IMR-90 (cell line): ENCODE measurements at regions not wholly inside any gene's neighbourhood (a gene's known extent, or its start where the extent isn't known, plus 50 kb on each side); places are given as distances from the start of the nearest gene placed in this dataset.

ENCODE experiments used
- ATAC-seq: fragments of 200-7000 bp; cut with Tn5 transposase; 2 replicates; pipeline ENCODE4 v1.9.1; 2020; ENCODE audit warnings: low read depth, mild to moderate bottlenecking, moderate library complexity
- BruUV-seq: library from RNA; stranded (reverse); fragments of 400-500 nt; replicated peaks from 2 replicates; lab custom pipeline; 2021; lab: Mats Ljungman, UMichigan
- CTCF ChIA-PET: fragments of 300-600 bp; formaldehyde crosslinking; extraction: SDS; loops from one replicate; lab custom pipeline; 2021; ENCODE audit warnings: antibody characterized with exemption; lab: Yijun Ruan, JAX
- POLR2A ChIA-PET: fragments of 300-600 bp; sonication (Branson Sonifier 250); formaldehyde crosslinking; loops from one replicate; lab custom pipeline; 2022; ENCODE audit warnings: antibody characterized with exemption; ENCODE audit not compliant: unreplicated experiment; lab: Charles Lee
- DNase-seq: peaks from one replicate; pipeline ENCODE4 v3.0.0; 2013
- H2AFZ ChIP-seq: replicated peaks from 2 replicates; pipeline ENCODE3; 2013; ENCODE audit warnings: low read length, mild to moderate bottlenecking; ENCODE audit not compliant: poor library complexity
- H2AK5ac ChIP-seq: 2 replicates; pipeline ENCODE4 v1.6.1; 2013; ENCODE audit warnings: low read depth, low read length, inconsistent platforms
- H2AK9ac ChIP-seq: replicated peaks from 2 replicates; pipeline ENCODE3; 2013; ENCODE audit warnings: mild to moderate bottlenecking, low read depth, low read length, moderate library complexity; ENCODE audit not compliant: poor library complexity
- H2BK120ac ChIP-seq: 2 replicates; pipeline ENCODE4 v1.6.1; 2013; ENCODE audit warnings: low read depth, low read length, inconsistent platforms
- H2BK15ac ChIP-seq: 3 replicates; pipeline ENCODE4 v1.6.1; 2013; ENCODE audit warnings: low read depth, low read length, inconsistent platforms
- H2BK20ac ChIP-seq: 2 replicates; pipeline ENCODE4 v1.6.1; 2013; ENCODE audit warnings: low read depth, mild to moderate bottlenecking, inconsistent platforms, low read length, moderate library complexity
- H2BK5ac ChIP-seq: 2 replicates; pipeline ENCODE4 v1.6.1; 2013; ENCODE audit warnings: mild to moderate bottlenecking, low read depth, low read length, inconsistent platforms; ENCODE audit not compliant: poor library complexity, severe bottlenecking
- H3K14ac ChIP-seq: replicated peaks from 2 replicates; pipeline ENCODE4 v1.6.1; 2013; ENCODE audit warnings: low read depth, low read length, inconsistent platforms
- H3K18ac ChIP-seq: 2 replicates; pipeline ENCODE4 v1.6.1; 2013; ENCODE audit warnings: low read depth, low read length, control low read depth
- H3K23ac ChIP-seq: 2 replicates; pipeline ENCODE4 v1.6.1; 2013; ENCODE audit warnings: low read depth, low read length, inconsistent platforms
- H3K27ac ChIP-seq: 2 replicates; pipeline ENCODE4 v1.5.1; 2013; ENCODE audit warnings: mild to moderate bottlenecking, control low read depth, low read length; ENCODE audit not compliant: insufficient read depth
- H3K27me3 ChIP-seq: 2 replicates; pipeline ENCODE4 v1.6.1; 2013; ENCODE audit warnings: low read length; ENCODE audit not compliant: control insufficient read depth, insufficient read depth
- H3K36me3 ChIP-seq: 2 replicates; pipeline ENCODE4 v1.6.1; 2013; ENCODE audit warnings: low read length, mixed read lengths; ENCODE audit not compliant: control insufficient read depth, insufficient read depth
- H3K4ac ChIP-seq: 2 replicates; pipeline ENCODE4 v1.6.1; 2013; ENCODE audit warnings: low read depth, low read length, inconsistent platforms
- H3K4me1 ChIP-seq: 2 replicates; pipeline ENCODE4 v1.6.1; 2013; ENCODE audit warnings: low read length, mixed read lengths; ENCODE audit not compliant: control insufficient read depth, insufficient read depth
- H3K4me2 ChIP-seq: 2 replicates; pipeline ENCODE4 v1.6.1; 2013; ENCODE audit warnings: low read depth, mild to moderate bottlenecking, control low read depth, low read length, moderate library complexity
- H3K4me3 ChIP-seq: 2 replicates; pipeline ENCODE4 v1.5.1; 2013; ENCODE audit warnings: low read depth, mild to moderate bottlenecking, control low read depth, low read length, moderate library complexity; ENCODE audit not compliant: insufficient read depth
- H3K56ac ChIP-seq: 2 replicates; pipeline ENCODE4 v1.6.1; 2013; ENCODE audit warnings: low read length, inconsistent platforms; ENCODE audit not compliant: insufficient read depth; ENCODE audit errors: extremely low read depth
- H3K79me1 ChIP-seq, 2 experiments: 2 replicates each; pipeline ENCODE4 v1.6.1; 2013; ENCODE audit warnings: low read length in 2 of 2, inconsistent platforms in 1 of 2, low read depth in 1 of 2
- H3K9ac ChIP-seq: 2 replicates; pipeline ENCODE4 v1.6.1; 2013; ENCODE audit warnings: low read depth, low read length, control low read depth
- H3K9me1 ChIP-seq: 2 replicates; pipeline ENCODE4 v1.6.1; 2013; ENCODE audit warnings: low read length, inconsistent platforms; ENCODE audit not compliant: insufficient read depth
- H3K9me3 ChIP-seq: 2 replicates; pipeline ENCODE4 v1.6.1; 2013; ENCODE audit warnings: low read length; ENCODE audit not compliant: control insufficient read depth, insufficient read depth
- H4K20me1 ChIP-seq: 2 replicates; pipeline ENCODE4 v1.6.1; 2013; ENCODE audit warnings: low read length, inconsistent platforms; ENCODE audit not compliant: insufficient read depth
- H4K5ac ChIP-seq: 2 replicates; pipeline ENCODE4 v1.6.1; 2013; ENCODE audit warnings: mild to moderate bottlenecking, low read depth, low read length, control low read depth
- H4K8ac ChIP-seq, 2 experiments: 2 replicates each; pipeline ENCODE4 v1.6.1; 2013; ENCODE audit warnings: low read depth in 2 of 2, low read length in 2 of 2, control low read depth in 1 of 2, inconsistent platforms in 1 of 2
- H4K91ac ChIP-seq: 2 replicates; pipeline ENCODE4 v1.6.1; 2013; ENCODE audit warnings: low read depth, low read length, inconsistent platforms; ENCODE audit not compliant: insufficient read depth
- CTCF ChIP-seq: conservative IDR thresholded peaks from 2 replicates; pipeline ENCODE4 v1.5.1; 2012; ENCODE audit warnings: mild to moderate bottlenecking, low read depth, low read length, improper control_type of control experiment
- MAZ ChIP-seq: IDR thresholded peaks from 2 replicates; pipeline ENCODE4 v1.6.1; 2012; ENCODE audit warnings: low read depth, mild to moderate bottlenecking, low read length, improper control_type of control experiment, moderate library complexity, borderline replicate concordance
- MXI1 ChIP-seq: IDR thresholded peaks from 2 replicates; pipeline ENCODE4 v1.6.1; 2012; ENCODE audit warnings: low read depth, mild to moderate bottlenecking, low read length, moderate library complexity, borderline replicate concordance
- RCOR1 ChIP-seq: IDR thresholded peaks from 2 replicates; pipeline ENCODE4 v1.6.1; 2012; ENCODE audit warnings: mild to moderate bottlenecking, low read length, improper control_type of control experiment; ENCODE audit not compliant: insufficient replicate concordance
- USF2 ChIP-seq: fragments of 150-350 bp; IDR thresholded peaks from 2 replicates; pipeline ENCODE4 v1.6.1; 2017; ENCODE audit warnings: mild to moderate bottlenecking, antibody characterized with exemption, low read length, low read depth
- WGBS, 2 experiments: methylation state at CpG; one replicate each; pipeline versions ENCODE4 v1.1.5 to v1.1.7; 2013; ENCODE audit warnings: missing lambda C conversion rate in 2 of 2; ENCODE audit not compliant: insufficient read length in 1 of 2; ENCODE audit errors: extremely low coverage in 2 of 2; 5-methylcytosine and 5-hydroxymethylcytosine counted together
- dilution Hi-C: fragments of 300-500 bp; cut with HindIII; formaldehyde crosslinking; loops from one replicate; pipeline ENCODE4 v1.14.3; 2018; ENCODE audit warnings: low sequenced_read_pairs; ENCODE audit not compliant: unreplicated experiment
- in situ Hi-C: fragments of 300-500 bp; cut with MboI; formaldehyde crosslinking; loops from 3 replicates; pipeline ENCODE4 v1.14.3; 2019; ENCODE audit warnings: low sequenced_read_pairs, inconsistent platforms, mixed read lengths
- intact Hi-C: fragments of 100-400 bp; cut with micrococcal nuclease; formaldehyde crosslinking; loops from 2 replicates; pipeline ENCODE4 v1.10.0; 2022

GRCh38 chr1:55522353-55522903, 307.3 kb upstream of the USP24 start:
- peaks cover 11% of the 10 kb centered on the region for H3K9me1 ChIP-seq

More at GRCh38 chr1:55522353-55522903, 307.3 kb upstream of the USP24 start:
- H4K8ac ChIP-seq = no peak overlapping the region; a peak in 1 of 4 replicates
- H2AFZ ChIP-seq = no peak overlapping the region
- intact Hi-C loops = no loop called here
- H3K23ac ChIP-seq = no peak overlapping the region
- H3K18ac ChIP-seq = peak overlapping the region; percentile 2; the same call in 1 of the 2 replicates
- no peak overlapping the region for H3K4me3 ChIP-seq
- H3K9me3 ChIP-seq = no peaks in the 10 kb centered on the region
- no peaks in the 10 kb centered on the region for H3K36me3 ChIP-seq
- H3K56ac ChIP-seq = no peak overlapping the region; the same call in 1 of the 2 replicates
- H4K20me1 ChIP-seq = no peaks in the 10 kb centered on the region
- peaks cover 19% of the 10 kb centered on the region for H3K4me1 ChIP-seq
- ATAC-seq (no peak), DNase-seq (no peak)
- peak overlapping the region; percentile 96 for H2BK20ac ChIP-seq
- dilution Hi-C loops = no loop called here
- peak overlapping the region; percentile 72 for H2AK5ac ChIP-seq
- H3K79me1 ChIP-seq = no peaks in the 10 kb centered on the region
- H3K27me3 ChIP-seq = no peaks in the 10 kb centered on the region
- POLR2A ChIA-PET = no interaction called here
- CTCF ChIA-PET = no interaction called here
- H2AK9ac ChIP-seq = no peak overlapping the region
- H2BK5ac ChIP-seq = no peak overlapping the region
- H3K4ac ChIP-seq = peak overlapping the region; percentile 49
- no peak overlapping the region; the same call in 1 of the 2 replicates for H4K5ac ChIP-seq
- in situ Hi-C loops = loop anchor here (25.0 kb wide), 1 partner anchor 1290 kb away; the partner anchor contains the start of gene FYB2
- peak overlapping the region; percentile 38 for H2BK120ac ChIP-seq
- H2BK15ac ChIP-seq = peak overlapping the region; percentile 91; the same call in 2 of the 3 replicates
- no peak overlapping the region for H3K9ac ChIP-seq
- H4K91ac ChIP-seq = peak overlapping the region; percentile 59; the same call in 1 of the 2 replicates
- no peak overlapping the region for H3K27ac ChIP-seq
- H3K4me2 ChIP-seq = no peak overlapping the region
- WGBS, 2 experiments = 63% methylated on average over 4 of the region's 7 CpGs; no CpG with 5 or more reads in 1 of the 2 experiments
- BruUV-seq = no TSS peak
- H3K14ac ChIP-seq = peak overlapping the region; percentile 36; the same call in 1 of the 2 replicates
- no peak for TF ChIP-seq RCOR1
- no peak for TF ChIP-seq MXI1
- no peak for TF ChIP-seq USF2
- TF ChIP-seq CTCF = no peak
- no peak for TF ChIP-seq MAZ
